Gastrocnemius medialis (tissue), 4 donors: ENCODE measurements at regions not wholly inside any gene's neighbourhood (a gene's known extent, or its start where the extent isn't known, plus 50 kb on each side); places are given as distances from the start of the nearest gene placed in this dataset.

Source experiments
- CTCF ChIP-seq, 5 experiments: fragments of 450-650 bp in 3 of 5; fragments of 200-600 bp in 2 of 5; sonication (generic) in 2 of 5; IDR thresholded peaks in 4 of 5; conservative IDR thresholded peaks in 1 of 5; 1 replicate in 4 of 5; 2 replicates in 1 of 5; pipeline ENCODE4 v1.5.1; 2016 to 2019; ENCODE audit warnings: antibody characterized with exemption in 5 of 5, mild to moderate bottlenecking in 3 of 5, moderate library complexity in 3 of 5
- POLR2A ChIP-seq, 2 donors: fragments of 450-650 bp; IDR thresholded peaks; one replicate each; pipeline ENCODE4 v1.6.1; 2017; ENCODE audit warnings: antibody characterized with exemption in 2 of 2, mild to moderate bottlenecking in 2 of 2, moderate library complexity in 2 of 2

DNA sequence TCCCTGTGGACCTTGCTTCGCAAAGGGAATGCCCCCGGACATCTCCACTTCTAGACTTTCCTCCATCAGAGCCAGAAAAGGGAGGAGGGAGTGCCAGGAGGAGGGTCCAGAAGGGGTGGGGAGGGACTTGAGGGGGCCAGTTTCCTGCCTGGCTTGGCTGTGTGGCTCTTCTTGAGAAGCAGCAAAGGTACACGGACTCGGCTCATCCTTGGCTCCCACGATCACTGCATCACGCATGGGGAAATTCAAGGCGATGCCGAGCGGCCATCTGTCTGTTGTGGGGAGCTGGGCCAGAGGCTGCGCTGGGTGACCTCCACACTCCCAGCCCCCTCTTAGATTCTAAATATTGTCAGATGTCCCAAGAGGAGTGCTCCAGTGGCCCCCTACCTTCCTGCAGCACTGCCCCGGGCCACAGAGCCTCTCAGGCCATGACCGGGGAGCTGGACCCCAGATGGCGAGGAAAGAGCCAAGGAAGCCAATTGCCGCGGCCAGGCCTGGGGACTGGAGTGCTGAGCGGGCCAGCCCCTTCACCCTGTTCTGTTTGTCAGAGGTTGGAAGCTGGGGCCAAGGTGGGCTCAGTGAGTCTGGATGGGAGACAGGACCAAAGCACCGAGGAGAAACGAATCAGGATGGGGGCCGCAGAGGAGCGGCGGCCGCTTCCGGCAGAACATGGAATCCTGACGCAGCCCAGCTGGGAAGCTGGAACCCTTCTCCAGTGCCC lies 104.5 kb downstream of the RBFOX3 start:
- TF ChIP-seq CTCF (IDR thresholded peaks at IDR 0.05 in 4 of 5, conservative IDR thresholded peaks at IDR 0.05 in 1 of 5) (no peak), POLR2A (IDR thresholded peaks at IDR 0.05) (no peak)
